Activated CD4-positive, alpha-beta T cell treated with anti-CD3 and anti-CD28 coated beads for 36 hours (primary cell): ENCODE measurements at regions not wholly inside any gene's neighbourhood (a gene's known extent, or its start where the extent isn't known, plus 50 kb on each side); places are given as distances from the start of the nearest gene placed in this dataset.

ENCODE experiments used
- ATAC-seq: fragments of 200-7000 bp; cut with Tn5 transposase; one replicate; pipeline ENCODE4 v1.10.0; 2021; ENCODE audit warnings: mild to moderate bottlenecking, moderate library complexity
- CTCF ChIA-PET: fragments of 350-600 bp; sonication (Branson Sonifier 250); formaldehyde crosslinking; loops from one replicate; lab custom pipeline; 2021; ENCODE audit warnings: antibody characterized with exemption; lab: Charles Lee
- POLR2A ChIA-PET: fragments of 350-600 bp; sonication (Branson Sonifier 250); formaldehyde crosslinking; loops from one replicate; lab custom pipeline; 2021; ENCODE audit warnings: antibody characterized with exemption, inconsistent platforms; lab: Charles Lee
- DNase-seq: peaks from one replicate; pipeline ENCODE4 v3.0.0-alpha.2; 2020
- H3K27ac Mint-ChIP-seq: one replicate; pipeline ENCODE4 v1.8.0; 2021; ENCODE audit warnings: mixed read lengths
- H3K27me3 Mint-ChIP-seq: one replicate; pipeline ENCODE4 v1.8.0; 2021; ENCODE audit warnings: mixed read lengths
- H3K36me3 Mint-ChIP-seq: one replicate; pipeline ENCODE4 v1.8.0; 2021; ENCODE audit warnings: low read depth, mixed read lengths
- H3K4me1 Mint-ChIP-seq: one replicate; pipeline ENCODE4 v1.8.0; 2021; ENCODE audit warnings: mixed read lengths
- H3K4me3 Mint-ChIP-seq: one replicate; pipeline ENCODE4 v1.8.0; 2021; ENCODE audit warnings: mild to moderate bottlenecking, moderate library complexity, mixed read lengths
- H3K9me3 Mint-ChIP-seq: one replicate; pipeline ENCODE4 v1.8.0; 2021; ENCODE audit warnings: low read depth, mixed read lengths
- intact Hi-C, 2 experiments: fragments of 100-400 bp; cut with DNase I in 1 of 2; cut with micrococcal nuclease in 1 of 2; formaldehyde crosslinking; loops; one replicate each; pipeline versions ENCODE4 v1.14.2 to v1.15.1; 2022 to 2024; cut with DNase I, micrococcal nuclease

GRCh38 chr16:80203821-80204220 lies 337.0 kb upstream of the DYNLRB2 start:
- ATAC-seq (no peak), DNase-seq (no peak)
- Mint-ChIP-seq H3K27ac (no peak overlapping the region), H3K36me3 (no peaks in the 10 kb centered on the region), H3K27me3 (peaks cover 29% of the 10 kb centered on the region), H3K9me3 (peaks cover 2% of the 10 kb centered on the region), H3K4me1 (no peaks in the 10 kb centered on the region), H3K4me3 (no peak overlapping the region)
- ChIA-PET CTCF (no interaction called here), POLR2A (no interaction called here)
- intact Hi-C loops: no loop called here

- peaks cover 8% of the 10 kb centered on the region for H3K4me1 Mint-ChIP-seq
- no peak overlapping the region for H3K4me3 Mint-ChIP-seq
- intact Hi-C loops: no loop called here
- H3K9me3 Mint-ChIP-seq: peaks cover 2% of the 10 kb centered on the region
- POLR2A ChIA-PET: no interaction called here
- CTCF ChIA-PET: no interaction called here
- H3K27ac Mint-ChIP-seq: no peak overlapping the region
- ATAC-seq (no peak), DNase-seq (no peak)
- peaks cover 29% of the 10 kb centered on the region for H3K27me3 Mint-ChIP-seq
- H3K36me3 Mint-ChIP-seq: no peaks in the 10 kb centered on the region
Observed at GRCh38 chr16:80202831-80203413, 337.9 kb upstream of the DYNLRB2 start.

GRCh38 chr16:80200079-80200478 lies 340.7 kb upstream of the DYNLRB2 start:
- ChIA-PET CTCF (no interaction called here), POLR2A (no interaction called here)
- peaks cover 14% of the 10 kb centered on the region for H3K4me1 Mint-ChIP-seq
- H3K36me3 Mint-ChIP-seq: no peaks in the 10 kb centered on the region
- H3K9me3 Mint-ChIP-seq: no peaks in the 10 kb centered on the region
- DNase-seq (no peak), ATAC-seq (no peak)
- H3K4me3 Mint-ChIP-seq: no peak overlapping the region
- intact Hi-C loops: no loop called here
- no peak overlapping the region for H3K27ac Mint-ChIP-seq
- H3K27me3 Mint-ChIP-seq: peaks cover 25% of the 10 kb centered on the region

- Mint-ChIP-seq H3K4me3 (no peak overlapping the region), H3K27ac (no peak overlapping the region), H3K27me3 (peaks cover 26% of the 10 kb centered on the region), H3K4me1 (peaks cover 14% of the 10 kb centered on the region), H3K9me3 (no peaks in the 10 kb centered on the region), H3K36me3 (no peaks in the 10 kb centered on the region)
- ATAC-seq (no peak), DNase-seq (no peak)
- intact Hi-C loops: loop anchor here in 1 of 2 experiments (5.0 to 10.0 kb wide), 3 partner anchors 357 to 885 kb away; no protein-coding TSS in a partner anchor
- ChIA-PET POLR2A (no interaction called here), CTCF (interaction anchor here (0.6 kb wide), 1 partner anchor 38 kb away, joined by 3 read pairs; no protein-coding TSS in a partner anchor)
Observed at GRCh38 chr16:80199614-80200013, 341.2 kb upstream of the DYNLRB2 start.

- DNase-seq (no peak), ATAC-seq (peak; percentile 14)
- ChIA-PET CTCF (interaction anchor here (0.6 kb wide), 2 partner anchors 37 to 51 kb away, joined by 3 read pairs; no protein-coding TSS in a partner anchor), POLR2A (no interaction called here)
- peaks cover 14% of the 10 kb centered on the region for H3K4me1 Mint-ChIP-seq
- no peak overlapping the region for H3K4me3 Mint-ChIP-seq
- peaks cover 27% of the 10 kb centered on the region for H3K27me3 Mint-ChIP-seq
- H3K36me3 Mint-ChIP-seq: no peaks in the 10 kb centered on the region
- no peaks in the 10 kb centered on the region for H3K9me3 Mint-ChIP-seq
- no peak overlapping the region for H3K27ac Mint-ChIP-seq
- intact Hi-C loops: loop anchor here in 1 of 2 experiments (1.0 to 10.0 kb wide), 4 partner anchors 33 to 884 kb away; no protein-coding TSS in a partner anchor
Observed at GRCh38 chr16:80198311-80199299, 342.2 kb upstream of the DYNLRB2 start.

GRCh38 chr16:80197741-80198201 lies 343.0 kb upstream of the DYNLRB2 start:
- Mint-ChIP-seq H3K27ac (peak overlapping the region; percentile 34), H3K4me1 (peaks cover 14% of the 10 kb centered on the region), H3K9me3 (no peaks in the 10 kb centered on the region), H3K27me3 (peaks cover 31% of the 10 kb centered on the region), H3K4me3 (no peak overlapping the region), H3K36me3 (no peaks in the 10 kb centered on the region)
- POLR2A ChIA-PET: no interaction called here
- intact Hi-C loops: loop anchor here in 1 of 2 experiments (1.0 to 10.0 kb wide), 4 partner anchors 34 to 883 kb away; no protein-coding TSS in a partner anchor
- CTCF ChIA-PET: interaction anchor here (0.6 kb wide), 1 partner anchor 50 kb away, joined by 3 read pairs; no protein-coding TSS in a partner anchor
- peak; percentile 94 for ATAC-seq
- peak; percentile 10 for DNase-seq

GRCh38 chr16:80191928-80192327 lies 348.9 kb upstream of the DYNLRB2 start:
- Mint-ChIP-seq H3K4me3 (no peak overlapping the region), H3K9me3 (no peaks in the 10 kb centered on the region), H3K36me3 (no peaks in the 10 kb centered on the region), H3K27ac (no peak overlapping the region), H3K27me3 (peaks cover 32% of the 10 kb centered on the region), H3K4me1 (no peaks in the 10 kb centered on the region)
- ChIA-PET POLR2A (no interaction called here), CTCF (no interaction called here)
- intact Hi-C loops: loop anchor here in 1 of 2 experiments (10.0 kb wide), 1 partner anchor 877 kb away; no protein-coding TSS in a partner anchor
- DNase-seq (no peak), ATAC-seq (no peak)

GRCh38 chr16:80189476-80190175 lies 351.2 kb upstream of the DYNLRB2 start:
- ATAC-seq (no peak), DNase-seq (no peak)
- Mint-ChIP-seq H3K36me3 (no peaks in the 10 kb centered on the region), H3K27ac (no peak overlapping the region), H3K9me3 (no peaks in the 10 kb centered on the region), H3K27me3 (peaks cover 27% of the 10 kb centered on the region), H3K4me3 (no peak overlapping the region), H3K4me1 (no peaks in the 10 kb centered on the region)
- intact Hi-C loops: loop anchor here in 1 of 2 experiments (10.0 kb wide), 1 partner anchor 875 kb away; no protein-coding TSS in a partner anchor
- ChIA-PET CTCF (interaction anchor here (0.6 to 0.8 kb wide), 2 partner anchors 61 to 295 kb away, joined by 3 read pairs; no protein-coding TSS in a partner anchor), POLR2A (no interaction called here)

- Mint-ChIP-seq H3K4me3 (no peak overlapping the region), H3K4me1 (no peaks in the 10 kb centered on the region), H3K9me3 (no peaks in the 10 kb centered on the region), H3K27me3 (peaks cover 28% of the 10 kb centered on the region), H3K36me3 (no peaks in the 10 kb centered on the region), H3K27ac (no peak overlapping the region)
- ChIA-PET CTCF (no interaction called here), POLR2A (no interaction called here)
- no peak for ATAC-seq
- intact Hi-C loops: no loop called here
- DNase-seq: no peak
Observed at GRCh38 chr16:80176114-80176513, 364.7 kb upstream of the DYNLRB2 start.

GRCh38 chr16:80175011-80175410 lies 365.8 kb upstream of the DYNLRB2 start:
- Mint-ChIP-seq H3K27me3 (peaks cover 22% of the 10 kb centered on the region), H3K36me3 (no peaks in the 10 kb centered on the region), H3K4me1 (no peaks in the 10 kb centered on the region), H3K4me3 (no peak overlapping the region), H3K27ac (no peak overlapping the region), H3K9me3 (no peaks in the 10 kb centered on the region)
- ATAC-seq (no peak), DNase-seq (no peak)
- intact Hi-C loops: no loop called here
- POLR2A ChIA-PET: no interaction called here
- CTCF ChIA-PET: interaction anchor here (0.7 kb wide), 1 partner anchor 19 kb away, joined by 4 read pairs; no protein-coding TSS in a partner anchor

- no peaks in the 10 kb centered on the region for H3K9me3 Mint-ChIP-seq
- H3K36me3 Mint-ChIP-seq: no peaks in the 10 kb centered on the region
- intact Hi-C loops: no loop called here
- ATAC-seq (no peak), DNase-seq (no peak)
- H3K27me3 Mint-ChIP-seq: peaks cover 19% of the 10 kb centered on the region
- no peak overlapping the region for H3K4me3 Mint-ChIP-seq
- CTCF ChIA-PET: no interaction called here
- no peaks in the 10 kb centered on the region for H3K4me1 Mint-ChIP-seq
- H3K27ac Mint-ChIP-seq: no peak overlapping the region
- POLR2A ChIA-PET: no interaction called here
Observed at GRCh38 chr16:80174416-80174815, 366.4 kb upstream of the DYNLRB2 start.
